ENCODE measurements at regions not wholly inside any gene's neighbourhood (a gene's known extent, or its start where the extent isn't known, plus 50 kb on each side); places are given as distances from the start of the nearest gene placed in this dataset.

GRCh38 chr13:48761256-48761655 lies 107.5 kb downstream of the CYSLTR2 start:
- DNase-seq = no peak

GRCh38 chr13:48769107-48769704 lies 115.5 kb downstream of the CYSLTR2 start:
- DNase-seq = peak in 43 of 58 donors; percentile 1 to 76 (median 44)

GRCh38 chr13:48770372-48770771 lies 116.6 kb downstream of the CYSLTR2 start:
- DNase-seq = no peak

GRCh38 chr13:48772908-48773307 lies 119.2 kb downstream of the CYSLTR2 start:
- no peak for DNase-seq

- no peak for DNase-seq
These were observed 120.0 kb downstream of the CYSLTR2 start for GRCh38 chr13:48773531-48774275.

- DNase-seq = no peak
These were observed 121.6 kb downstream of the CYSLTR2 start for GRCh38 chr13:48775285-48775684.

GRCh38 chr13:48775804-48776203 lies 122.1 kb downstream of the CYSLTR2 start:
- no peak for DNase-seq

- DNase-seq = no peak
These were observed 122.7 kb downstream of the CYSLTR2 start for GRCh38 chr13:48776401-48776800.

GRCh38 chr13:48778610-48779009 lies 124.9 kb downstream of the CYSLTR2 start:
- no peak for DNase-seq

- DNase-seq = no peak
These were observed 127.1 kb downstream of the CYSLTR2 start for GRCh38 chr13:48780713-48781341.

- DNase-seq = no peak
These were observed 128.7 kb downstream of the CYSLTR2 start for GRCh38 chr13:48782429-48782840.

GRCh38 chr13:48783181-48783630 lies 129.5 kb downstream of the CYSLTR2 start:
- peak in 2 of 58 donors; percentile 7 to 25 for DNase-seq

- DNase-seq = no peak
These were observed 130.0 kb downstream of the CYSLTR2 start for GRCh38 chr13:48783695-48784230.

- no peak for DNase-seq
These were observed 131.3 kb downstream of the CYSLTR2 start for GRCh38 chr13:48784916-48785548.

GRCh38 chr13:48790199-48790598 lies 136.5 kb downstream of the CYSLTR2 start:
- peak in 19 of 58 donors; percentile 1 to 49 (median 18) for DNase-seq

GRCh38 chr13:48790966-48791365 lies 137.2 kb downstream of the CYSLTR2 start:
- DNase-seq = peak in 8 of 58 donors; percentile 1 to 22 (median 8)

GRCh38 chr13:48797127-48797526 lies 143.4 kb downstream of the CYSLTR2 start:
- no peak for DNase-seq

GRCh38 chr13:48797761-48798160 lies 144.0 kb downstream of the CYSLTR2 start:
- DNase-seq = no peak

GRCh38 chr13:48798180-48798579 lies 144.5 kb downstream of the CYSLTR2 start:
- no peak for DNase-seq

- DNase-seq = no peak
These were observed 147.5 kb downstream of the CYSLTR2 start for GRCh38 chr13:48801255-48801654.

GRCh38 chr13:48804821-48805601 lies 151.3 kb downstream of the CYSLTR2 start:
- no peak for DNase-seq

All from anterior cingulate cortex (tissue), 58 donors.